ENCODE measurements at regions not wholly inside any gene's neighbourhood (a gene's known extent, or its start where the extent isn't known, plus 50 kb on each side); places are given as distances from the start of the nearest gene placed in this dataset.

DNA sequence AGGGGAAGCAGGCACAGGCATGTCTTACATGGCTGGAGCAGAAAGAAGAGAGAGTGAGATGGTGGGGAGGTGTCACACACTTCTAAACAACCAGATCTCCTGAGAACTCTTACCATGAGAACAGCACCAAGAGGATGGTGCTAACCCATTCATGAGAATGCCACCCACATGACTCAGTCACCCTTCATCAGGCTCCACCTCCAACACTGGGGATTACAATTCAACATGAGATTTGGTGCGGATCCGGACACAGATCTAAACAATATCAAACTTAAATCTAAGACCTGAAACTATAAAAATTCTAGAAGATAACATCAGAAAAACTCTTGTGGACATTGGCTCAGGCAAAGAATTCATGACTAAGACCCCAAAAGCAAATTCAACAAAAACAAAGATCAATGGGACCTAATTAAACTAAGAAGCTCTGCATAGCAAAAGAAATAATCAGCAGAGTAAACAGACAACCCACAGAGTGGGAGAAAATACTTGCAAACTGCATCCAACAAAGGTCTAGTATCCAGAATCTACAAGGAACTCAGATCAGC lies 65.4 kb downstream of the SPATA31C2 start:
- Histone ChIP-seq H3K9me3 (ENCODE audit: control insufficient read depth in 4 of 4, low read length in 3 of 4) (no peaks in the 10 kb centered on the region), H3K27ac (ENCODE audit: low read depth in 1 of 2, low read length in 2 of 2) (no peak overlapping the region), H3K4me1 (ENCODE audit: control insufficient read depth in 4 of 4, insufficient read depth in 4 of 4, low read length in 3 of 4) (peaks cover 3 to 16% (median 10%) of the 10 kb centered on the region in 4 donors), H3K36me3 (ENCODE audit: control insufficient read depth in 4 of 4, insufficient read depth in 3 of 4, low read depth in 1 of 4, low read length in 3 of 4) (no peaks in the 10 kb centered on the region), H3K27me3 (ENCODE audit: control insufficient read depth in 4 of 4, insufficient read depth in 4 of 4, low read length in 3 of 4) (no peaks in the 10 kb centered on the region), H3K4me3 (ENCODE audit: low read depth in 1 of 3, low read length in 3 of 3) (no peak overlapping the region), H3K9ac (ENCODE audit: low read depth in 1 of 2, low read length in 2 of 2) (no peak overlapping the region)
- DNase-seq (ENCODE audit: low spot score) = no peak
- 94% methylated on average over 2 of the region's 2 CpGs for WGBS
- TF ChIP-seq, protein P1, sequence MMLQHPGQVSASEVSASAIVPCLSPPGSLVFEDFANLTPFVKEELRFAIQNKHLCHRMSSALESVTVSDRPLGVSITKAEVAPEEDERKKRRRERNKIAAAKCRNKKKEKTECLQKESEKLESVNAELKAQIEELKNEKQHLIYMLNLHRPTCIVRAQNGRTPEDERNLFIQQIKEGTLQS (IDR thresholded peaks at IDR 0.05) = no peak
- no peak for TF ChIP-seq GABPA (IDR thresholded peaks at IDR 0.05 in 1 of 2, conservative IDR thresholded peaks at IDR 0.05 in 1 of 2)
- no peak for TF ChIP-seq TAF1 (conservative IDR thresholded peaks at IDR 0.05)
- TF ChIP-seq NR2F2 (IDR thresholded peaks at IDR 0.05) = no peak
- no peak for TF ChIP-seq HNF4G (IDR thresholded peaks at IDR 0.05)
- no peak for TF ChIP-seq FOXA1 (IDR thresholded peaks at IDR 0.05)
- TF ChIP-seq RXRA (IDR thresholded peaks at IDR 0.05) = no peak
- no peak for TF ChIP-seq SP1 (IDR thresholded peaks at IDR 0.05)
- TF ChIP-seq FOXA2 (IDR thresholded peaks at IDR 0.05) = no peak
- no peak for TF ChIP-seq EGR1 (IDR thresholded peaks at IDR 0.05; ENCODE audit: low read depth in 2 of 2)
- no peak for TF ChIP-seq YY1 (IDR thresholded peaks at IDR 0.05)
- no peak for TF ChIP-seq JUND (IDR thresholded peaks at IDR 0.05)
- no peak for TF ChIP-seq HNF4A (conservative IDR thresholded peaks at IDR 0.05)
- TF ChIP-seq, protein P2, sequence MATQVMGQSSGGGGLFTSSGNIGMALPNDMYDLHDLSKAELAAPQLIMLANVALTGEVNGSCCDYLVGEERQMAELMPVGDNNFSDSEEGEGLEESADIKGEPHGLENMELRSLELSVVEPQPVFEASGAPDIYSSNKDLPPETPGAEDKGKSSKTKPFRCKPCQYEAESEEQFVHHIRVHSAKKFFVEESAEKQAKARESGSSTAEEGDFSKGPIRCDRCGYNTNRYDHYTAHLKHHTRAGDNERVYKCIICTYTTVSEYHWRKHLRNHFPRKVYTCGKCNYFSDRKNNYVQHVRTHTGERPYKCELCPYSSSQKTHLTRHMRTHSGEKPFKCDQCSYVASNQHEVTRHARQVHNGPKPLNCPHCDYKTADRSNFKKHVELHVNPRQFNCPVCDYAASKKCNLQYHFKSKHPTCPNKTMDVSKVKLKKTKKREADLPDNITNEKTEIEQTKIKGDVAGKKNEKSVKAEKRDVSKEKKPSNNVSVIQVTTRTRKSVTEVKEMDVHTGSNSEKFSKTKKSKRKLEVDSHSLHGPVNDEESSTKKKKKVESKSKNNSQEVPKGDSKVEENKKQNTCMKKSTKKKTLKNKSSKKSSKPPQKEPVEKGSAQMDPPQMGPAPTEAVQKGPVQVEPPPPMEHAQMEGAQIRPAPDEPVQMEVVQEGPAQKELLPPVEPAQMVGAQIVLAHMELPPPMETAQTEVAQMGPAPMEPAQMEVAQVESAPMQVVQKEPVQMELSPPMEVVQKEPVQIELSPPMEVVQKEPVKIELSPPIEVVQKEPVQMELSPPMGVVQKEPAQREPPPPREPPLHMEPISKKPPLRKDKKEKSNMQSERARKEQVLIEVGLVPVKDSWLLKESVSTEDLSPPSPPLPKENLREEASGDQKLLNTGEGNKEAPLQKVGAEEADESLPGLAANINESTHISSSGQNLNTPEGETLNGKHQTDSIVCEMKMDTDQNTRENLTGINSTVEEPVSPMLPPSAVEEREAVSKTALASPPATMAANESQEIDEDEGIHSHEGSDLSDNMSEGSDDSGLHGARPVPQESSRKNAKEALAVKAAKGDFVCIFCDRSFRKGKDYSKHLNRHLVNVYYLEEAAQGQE (IDR thresholded peaks at IDR 0.05) = no peak
- TF ChIP-seq, protein P3, sequence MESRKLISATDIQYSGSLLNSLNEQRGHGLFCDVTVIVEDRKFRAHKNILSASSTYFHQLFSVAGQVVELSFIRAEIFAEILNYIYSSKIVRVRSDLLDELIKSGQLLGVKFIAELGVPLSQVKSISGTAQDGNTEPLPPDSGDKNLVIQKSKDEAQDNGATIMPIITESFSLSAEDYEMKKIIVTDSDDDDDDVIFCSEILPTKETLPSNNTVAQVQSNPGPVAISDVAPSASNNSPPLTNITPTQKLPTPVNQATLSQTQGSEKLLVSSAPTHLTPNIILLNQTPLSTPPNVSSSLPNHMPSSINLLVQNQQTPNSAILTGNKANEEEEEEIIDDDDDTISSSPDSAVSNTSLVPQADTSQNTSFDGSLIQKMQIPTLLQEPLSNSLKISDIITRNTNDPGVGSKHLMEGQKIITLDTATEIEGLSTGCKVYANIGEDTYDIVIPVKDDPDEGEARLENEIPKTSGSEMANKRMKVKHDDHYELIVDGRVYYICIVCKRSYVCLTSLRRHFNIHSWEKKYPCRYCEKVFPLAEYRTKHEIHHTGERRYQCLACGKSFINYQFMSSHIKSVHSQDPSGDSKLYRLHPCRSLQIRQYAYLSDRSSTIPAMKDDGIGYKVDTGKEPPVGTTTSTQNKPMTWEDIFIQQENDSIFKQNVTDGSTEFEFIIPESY (IDR thresholded peaks at IDR 0.05) = no peak
- TF ChIP-seq RAD21 (IDR thresholded peaks at IDR 0.05) = no peak
- TF ChIP-seq, protein P4, sequence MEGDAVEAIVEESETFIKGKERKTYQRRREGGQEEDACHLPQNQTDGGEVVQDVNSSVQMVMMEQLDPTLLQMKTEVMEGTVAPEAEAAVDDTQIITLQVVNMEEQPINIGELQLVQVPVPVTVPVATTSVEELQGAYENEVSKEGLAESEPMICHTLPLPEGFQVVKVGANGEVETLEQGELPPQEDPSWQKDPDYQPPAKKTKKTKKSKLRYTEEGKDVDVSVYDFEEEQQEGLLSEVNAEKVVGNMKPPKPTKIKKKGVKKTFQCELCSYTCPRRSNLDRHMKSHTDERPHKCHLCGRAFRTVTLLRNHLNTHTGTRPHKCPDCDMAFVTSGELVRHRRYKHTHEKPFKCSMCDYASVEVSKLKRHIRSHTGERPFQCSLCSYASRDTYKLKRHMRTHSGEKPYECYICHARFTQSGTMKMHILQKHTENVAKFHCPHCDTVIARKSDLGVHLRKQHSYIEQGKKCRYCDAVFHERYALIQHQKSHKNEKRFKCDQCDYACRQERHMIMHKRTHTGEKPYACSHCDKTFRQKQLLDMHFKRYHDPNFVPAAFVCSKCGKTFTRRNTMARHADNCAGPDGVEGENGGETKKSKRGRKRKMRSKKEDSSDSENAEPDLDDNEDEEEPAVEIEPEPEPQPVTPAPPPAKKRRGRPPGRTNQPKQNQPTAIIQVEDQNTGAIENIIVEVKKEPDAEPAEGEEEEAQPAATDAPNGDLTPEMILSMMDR (IDR thresholded peaks at IDR 0.05; ENCODE audit: low read depth, low read length, missing input control) = no peak
- TF ChIP-seq, protein P5, sequence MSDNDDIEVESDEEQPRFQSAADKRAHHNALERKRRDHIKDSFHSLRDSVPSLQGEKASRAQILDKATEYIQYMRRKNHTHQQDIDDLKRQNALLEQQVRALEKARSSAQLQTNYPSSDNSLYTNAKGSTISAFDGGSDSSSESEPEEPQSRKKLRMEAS (IDR thresholded peaks at IDR 0.05) = no peak
